HG03196 (cell line): ENCODE measurements at regions not wholly inside any gene's neighbourhood (a gene's known extent, or its start where the extent isn't known, plus 50 kb on each side); places are given as distances from the start of the nearest gene placed in this dataset.
"Not testable (repeated sequence)": the region's sequence is repeated elsewhere in the genome, so short reads cannot be mapped to it uniquely, and the experiment has no call there.

Source experiments
- ATAC-seq: cut with Tn5 transposase; IDR thresholded peaks from one replicate; pipeline ENCODE4 v1.9.1; 2021; ENCODE audit not compliant: unreplicated experiment

GRCh38 chr2:168300460-168300859, 53.1 kb upstream of the STK39 start:
- ATAC-seq = no peak

GRCh38 chr2:168304024-168304681, 56.8 kb upstream of the STK39 start:
- no peak for ATAC-seq

- ATAC-seq = no peak
Measured at GRCh38 chr2:168307379-168307778, 60.0 kb upstream of the STK39 start.

GRCh38 chr2:168310580-168310979, 63.2 kb upstream of the STK39 start:
- no peak for ATAC-seq

- ATAC-seq = no peak
Measured at GRCh38 chr2:168311261-168311910, 64.0 kb upstream of the STK39 start.

GRCh38 chr2:168312036-168312822, 64.8 kb upstream of the STK39 start:
- ATAC-seq = no peak

- no peak for ATAC-seq
Measured at GRCh38 chr2:168314236-168314635, 66.8 kb upstream of the STK39 start.

- no peak for ATAC-seq
Measured at GRCh38 chr2:168315331-168316072, 68.1 kb upstream of the STK39 start.

GRCh38 chr2:168316073-168316440, 68.7 kb upstream of the STK39 start:
- ATAC-seq = no peak

GRCh38 chr2:168317282-168317681, 69.9 kb upstream of the STK39 start:
- no peak for ATAC-seq

GRCh38 chr2:168320267-168320666, 72.9 kb upstream of the STK39 start:
- ATAC-seq = no peak

GRCh38 chr2:168322325-168323007, 75.1 kb upstream of the STK39 start:
- no peak for ATAC-seq

GRCh38 chr2:168323529-168324021, 76.2 kb upstream of the STK39 start:
- ATAC-seq = no peak

- ATAC-seq = no peak
Measured at GRCh38 chr2:168326572-168326971, 79.2 kb upstream of the STK39 start.

GRCh38 chr2:168327328-168327727, 79.9 kb upstream of the STK39 start:
- ATAC-seq = no peak

GRCh38 chr2:168328421-168328820, 81.0 kb upstream of the STK39 start:
- no peak for ATAC-seq

GRCh38 chr2:168330624-168331423, 83.4 kb upstream of the STK39 start:
- ATAC-seq = no peak

- not testable (repeated sequence) for ATAC-seq
Measured at GRCh38 chr2:168335254-168335653, 87.9 kb upstream of the STK39 start.

- ATAC-seq = no peak
Measured at GRCh38 chr2:168336786-168337388, 89.5 kb upstream of the STK39 start.
